GM21423 (cell line): ENCODE measurements at regions not wholly inside any gene's neighbourhood (a gene's known extent, or its start where the extent isn't known, plus 50 kb on each side); places are given as distances from the start of the nearest gene placed in this dataset.
A peak's percentile ranks its signal among the peaks of the same experiment; 100 is the strongest.

Experiments
- ATAC-seq: cut with Tn5 transposase; IDR thresholded peaks from one replicate; pipeline ENCODE4 v1.9.1; 2021; ENCODE audit warnings: mild to moderate bottlenecking, moderate library complexity; ENCODE audit not compliant: unreplicated experiment

- ATAC-seq = no peak
Observed at GRCh38 chr6:95071464-95071863, 505.9 kb upstream of the MANEA start.

- ATAC-seq = no peak
Observed at GRCh38 chr6:95078457-95078856, 498.9 kb upstream of the MANEA start.

- ATAC-seq = no peak
Observed at GRCh38 chr6:95081231-95081630, 496.1 kb upstream of the MANEA start.

- ATAC-seq = no peak
Observed at GRCh38 chr6:95081949-95082348, 495.4 kb upstream of the MANEA start.

GRCh38 chr6:95083506-95083905 is 493.8 kb upstream of the MANEA start:
- ATAC-seq = no peak

- ATAC-seq = no peak
Observed at GRCh38 chr6:95084867-95085266, 492.5 kb upstream of the MANEA start.

GRCh38 chr6:95087394-95088097 is 489.8 kb upstream of the MANEA start:
- no peak for ATAC-seq

- ATAC-seq = peak; percentile 83
Observed at GRCh38 chr6:95091823-95092436, 485.4 kb upstream of the MANEA start.

- ATAC-seq = no peak
Observed at GRCh38 chr6:95093154-95093553, 484.2 kb upstream of the MANEA start.

GRCh38 chr6:95094751-95095663 is 482.3 kb upstream of the MANEA start:
- ATAC-seq = no peak

GRCh38 chr6:95095855-95096254 is 481.5 kb upstream of the MANEA start:
- ATAC-seq = no peak

GRCh38 chr6:95099410-95099809 is 477.9 kb upstream of the MANEA start:
- no peak for ATAC-seq

GRCh38 chr6:95109212-95109611 is 468.1 kb upstream of the MANEA start:
- ATAC-seq = no peak

- ATAC-seq = no peak
Observed at GRCh38 chr6:95110767-95111166, 466.6 kb upstream of the MANEA start.

- ATAC-seq = no peak
Observed at GRCh38 chr6:95117236-95117635, 460.1 kb upstream of the MANEA start.

GRCh38 chr6:95119927-95120326 is 457.4 kb upstream of the MANEA start:
- no peak for ATAC-seq

GRCh38 chr6:95120984-95121383 is 456.4 kb upstream of the MANEA start:
- no peak for ATAC-seq

GRCh38 chr6:95127261-95127660 is 450.1 kb upstream of the MANEA start:
- no peak for ATAC-seq

- no peak for ATAC-seq
Observed at GRCh38 chr6:95128439-95128838, 448.9 kb upstream of the MANEA start.

GRCh38 chr6:95128947-95129346 is 448.4 kb upstream of the MANEA start:
- no peak for ATAC-seq

- no peak for ATAC-seq
Observed at GRCh38 chr6:95133578-95133977, 443.8 kb upstream of the MANEA start.

- no peak for ATAC-seq
Observed at GRCh38 chr6:95135182-95135581, 442.2 kb upstream of the MANEA start.
